ENCODE measurements at regions not wholly inside any gene's neighbourhood (a gene's known extent, or its start where the extent isn't known, plus 50 kb on each side); places are given as distances from the start of the nearest gene placed in this dataset.

GRCh38 chr6:120876931-120877330, 457.3 kb downstream of the TBC1D32 start:
- TF ChIP-seq CTCF (conservative IDR thresholded peaks at IDR 0.05; ENCODE audit: low read depth in 2 of 2), result no peak
- TF ChIP-seq CREB1 (CRISPR knock-in tag; IDR thresholded peaks at IDR 0.05; ENCODE audit: low read depth), result no peak
- no peak for TF ChIP-seq POLR2AphosphoS5 (IDR thresholded peaks at IDR 0.05; ENCODE audit: low read depth)
- no peak for TF ChIP-seq EZH2 (IDR thresholded peaks at IDR 0.05; ENCODE audit: low read depth, unreplicated experiment)
- no peak for TF ChIP-seq EZH2phosphoT487 (IDR thresholded peaks at IDR 0.05; ENCODE audit: unreplicated experiment)
